Upper lobe of left lung (tissue), 6 donors: ENCODE measurements at regions not wholly inside any gene's neighbourhood (a gene's known extent, or its start where the extent isn't known, plus 50 kb on each side); places are given as distances from the start of the nearest gene placed in this dataset.

Experiments
- ATAC-seq, 2 donors: fragments of 200-7000 bp; cut with Tn5 transposase; one replicate each; pipeline ENCODE4 v1.9.1; 2022; ENCODE audit warnings: mild to moderate bottlenecking in 2 of 2, moderate library complexity in 2 of 2; ENCODE audit not compliant: low FRiP score in 2 of 2
- DNase-seq, 2 donors: peaks; one replicate each; pipeline ENCODE4 v3.0.0-alpha.2; 2019 to 2020
- H3K27ac ChIP-seq, 4 donors: fragments of 200-600 bp; sonication (generic); one replicate each; pipeline ENCODE4 v1.5.1; 2016 to 2019
- H3K27me3 ChIP-seq, 4 donors: fragments of 200-600 bp; sonication (generic); one replicate each; pipeline ENCODE4 v1.5.1; 2017 to 2019
- H3K36me3 ChIP-seq, 4 donors: fragments of 200-600 bp; sonication (generic); one replicate each; pipeline ENCODE4 v1.5.1; 2016 to 2019
- H3K4me1 ChIP-seq, 4 donors: fragments of 200-600 bp; sonication (generic); one replicate each; pipeline ENCODE4 v1.5.1; 2018 to 2019
- H3K4me3 ChIP-seq, 4 donors: fragments of 200-600 bp; sonication (generic); one replicate each; pipeline ENCODE4 v1.5.1; 2017 to 2019; ENCODE audit warnings: mild to moderate bottlenecking in 2 of 4, moderate library complexity in 1 of 4
- H3K9me3 ChIP-seq, 4 donors: fragments of 200-600 bp; sonication (generic); one replicate each; pipeline ENCODE4 v1.5.1; 2018 to 2019
- EP300 ChIP-seq, 4 donors: sonication (generic); formaldehyde crosslinking; IDR thresholded peaks; one replicate each; pipeline ENCODE4 v1.5.1; 2017; ENCODE audit warnings: antibody characterized with exemption in 4 of 4, control low read depth in 2 of 4
- POLR2A ChIP-seq, 4 donors: fragments of 450-650 bp; IDR thresholded peaks; one replicate each; pipeline ENCODE4 v1.5.1; 2016 to 2017; ENCODE audit warnings: antibody characterized with exemption in 4 of 4, mild to moderate bottlenecking in 2 of 4
- POLR2AphosphoS5 ChIP-seq, 2 donors: sonication (generic); formaldehyde crosslinking; IDR thresholded peaks; one replicate each; pipeline ENCODE4 v1.5.1; 2017; ENCODE audit warnings: antibody characterized with exemption in 2 of 2
- WGBS, 2 donors: methylation state at CpG; one replicate each; pipeline ENCODE4 v1.1.5; 2017 to 2018; 5-methylcytosine and 5-hydroxymethylcytosine counted together
- TF ChIP-seq, protein P1 (sequence below), 6 experiments: fragments of 450-650 bp in 4 of 6; fragments of 200-600 bp in 2 of 6; sonication (generic) in 2 of 6; IDR thresholded peaks; one replicate each; pipeline ENCODE4 v1.5.1; 2016 to 2019; ENCODE audit warnings: antibody characterized with exemption in 6 of 6
- donor health status: DM: no; HTN: no; CAD: no; lungs with moderate emphysema.
- donor health status: DM: no; HTN: yes; CAD: no; lungs with severe emphysema.

DNA sequence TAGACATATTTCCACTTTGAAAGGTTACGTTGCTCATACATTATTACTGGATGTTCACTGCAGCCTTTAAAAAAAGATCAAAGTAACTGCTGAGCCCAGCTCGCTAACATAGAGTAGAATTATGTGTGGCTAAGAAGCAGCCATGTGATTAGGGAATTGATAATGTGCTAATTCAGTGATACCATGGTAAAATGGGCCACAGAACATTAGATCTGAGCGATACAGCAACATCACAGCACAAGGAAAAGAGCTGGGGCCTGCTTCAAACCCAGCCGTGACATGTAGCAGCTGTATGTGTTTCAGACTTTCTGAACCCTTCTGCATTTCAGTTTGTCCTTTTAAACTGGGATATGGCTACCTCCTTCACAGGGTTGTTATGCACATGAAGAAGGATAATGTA is 92.3 kb upstream of the LMNTD1 start:
- peaks cover 0 to 7% (median 3%) of the 10 kb centered on the region in 4 donors for H3K4me1 ChIP-seq
- 81 to 84% methylated on average over 3 to 4 of the region's 4 CpGs for WGBS, 2 donors
- ATAC-seq (no peak), DNase-seq (no peak)
- H3K27ac ChIP-seq = no peak overlapping the region
- H3K36me3 ChIP-seq = no peaks in the 10 kb centered on the region
- TF ChIP-seq POLR2A (IDR thresholded peaks at IDR 0.05) (no peak), POLR2AphosphoS5 (IDR thresholded peaks at IDR 0.05) (no peak), EP300 (IDR thresholded peaks at IDR 0.05) (no peak)
- TF ChIP-seq, protein P1, sequence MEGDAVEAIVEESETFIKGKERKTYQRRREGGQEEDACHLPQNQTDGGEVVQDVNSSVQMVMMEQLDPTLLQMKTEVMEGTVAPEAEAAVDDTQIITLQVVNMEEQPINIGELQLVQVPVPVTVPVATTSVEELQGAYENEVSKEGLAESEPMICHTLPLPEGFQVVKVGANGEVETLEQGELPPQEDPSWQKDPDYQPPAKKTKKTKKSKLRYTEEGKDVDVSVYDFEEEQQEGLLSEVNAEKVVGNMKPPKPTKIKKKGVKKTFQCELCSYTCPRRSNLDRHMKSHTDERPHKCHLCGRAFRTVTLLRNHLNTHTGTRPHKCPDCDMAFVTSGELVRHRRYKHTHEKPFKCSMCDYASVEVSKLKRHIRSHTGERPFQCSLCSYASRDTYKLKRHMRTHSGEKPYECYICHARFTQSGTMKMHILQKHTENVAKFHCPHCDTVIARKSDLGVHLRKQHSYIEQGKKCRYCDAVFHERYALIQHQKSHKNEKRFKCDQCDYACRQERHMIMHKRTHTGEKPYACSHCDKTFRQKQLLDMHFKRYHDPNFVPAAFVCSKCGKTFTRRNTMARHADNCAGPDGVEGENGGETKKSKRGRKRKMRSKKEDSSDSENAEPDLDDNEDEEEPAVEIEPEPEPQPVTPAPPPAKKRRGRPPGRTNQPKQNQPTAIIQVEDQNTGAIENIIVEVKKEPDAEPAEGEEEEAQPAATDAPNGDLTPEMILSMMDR (IDR thresholded peaks at IDR 0.05) = no peak
- no peaks in the 10 kb centered on the region for H3K9me3 ChIP-seq
- H3K4me3 ChIP-seq = no peak overlapping the region
- H3K27me3 ChIP-seq = no peaks in the 10 kb centered on the region

DNA sequence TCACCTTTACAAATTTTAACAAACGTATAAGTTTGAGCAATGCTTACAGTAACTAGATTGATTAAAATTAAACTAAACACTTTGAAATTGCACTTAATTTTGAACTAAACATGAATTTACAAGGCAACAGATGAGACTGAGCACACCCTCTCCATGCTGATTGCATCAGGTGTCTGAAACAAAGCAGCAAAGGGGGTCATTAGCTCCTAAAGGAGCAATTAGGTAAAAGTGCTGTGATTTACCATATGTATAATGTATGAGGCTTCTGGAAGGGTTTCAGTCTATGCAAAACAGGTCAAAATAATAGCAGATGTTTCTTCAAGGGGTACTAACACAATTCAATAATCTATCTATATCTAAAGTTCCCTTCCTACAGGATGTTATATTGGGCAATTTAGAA is 98.8 kb upstream of the LMNTD1 start:
- DNase-seq (no peak), ATAC-seq (no peak)

GRCh38 chr12:25652371-25652770 is 99.3 kb upstream of the LMNTD1 start:
- TF ChIP-seq POLR2AphosphoS5 (IDR thresholded peaks at IDR 0.05) (no peak), POLR2A (IDR thresholded peaks at IDR 0.05) (no peak), EP300 (IDR thresholded peaks at IDR 0.05) (no peak)
- TF ChIP-seq, protein P1 (IDR thresholded peaks at IDR 0.05) = no peak
- WGBS, 2 donors = 93 to 96% methylated on average over 2 of the region's 2 CpGs
- no peak for ATAC-seq

More for the DNA sequence above, 98.8 kb upstream of the LMNTD1 start:
- WGBS, 2 donors = 85 to 95% methylated on average over 1 of the region's 1 CpG
- Histone ChIP-seq H3K27ac (no peak overlapping the region), H3K4me1 (peaks cover 0 to 7% (median 3%) of the 10 kb centered on the region in 4 donors), H3K36me3 (no peaks in the 10 kb centered on the region), H3K9me3 (no peaks in the 10 kb centered on the region), H3K4me3 (no peak overlapping the region), H3K27me3 (no peaks in the 10 kb centered on the region)
- TF ChIP-seq, protein P1 (IDR thresholded peaks at IDR 0.05) = no peak
- no peak for TF ChIP-seq POLR2A (IDR thresholded peaks at IDR 0.05)
- TF ChIP-seq POLR2AphosphoS5 (IDR thresholded peaks at IDR 0.05) = no peak
- no peak for TF ChIP-seq EP300 (IDR thresholded peaks at IDR 0.05)

GRCh38 chr12:25653487-25654175 is 100.5 kb upstream of the LMNTD1 start:
- peak; percentile 20 to 27 for DNase-seq
- peak in 1 of 2 donors; percentile 34 for ATAC-seq

More at GRCh38 chr12:25652371-25652770, 99.3 kb upstream of the LMNTD1 start:
- Histone ChIP-seq H3K4me3 (no peak overlapping the region), H3K27ac (no peak overlapping the region), H3K4me1 (peaks cover 0 to 7% (median 3%) of the 10 kb centered on the region in 4 donors), H3K27me3 (no peaks in the 10 kb centered on the region), H3K9me3 (no peaks in the 10 kb centered on the region), H3K36me3 (no peaks in the 10 kb centered on the region)
- DNase-seq = no peak

More at GRCh38 chr12:25653487-25654175, 100.5 kb upstream of the LMNTD1 start:
- H3K27ac ChIP-seq = no peak overlapping the region
- H3K27me3 ChIP-seq = no peaks in the 10 kb centered on the region
- H3K9me3 ChIP-seq = no peaks in the 10 kb centered on the region
- no peaks in the 10 kb centered on the region for H3K36me3 ChIP-seq
- TF ChIP-seq EP300 (IDR thresholded peaks at IDR 0.05) = no peak
- no peak for TF ChIP-seq POLR2A (IDR thresholded peaks at IDR 0.05)
- TF ChIP-seq, protein P1 (IDR thresholded peaks at IDR 0.05) = no peak
- TF ChIP-seq POLR2AphosphoS5 (IDR thresholded peaks at IDR 0.05) = no peak
- no peak overlapping the region for H3K4me3 ChIP-seq
- WGBS, 2 donors = 54 to 57% methylated on average over 8 of the region's 8 CpGs
- H3K4me1 ChIP-seq = peaks cover 0 to 2% (median under 1%) of the 10 kb centered on the region in 4 donors
